Dermis blood vessel endothelial cell (primary cell): ENCODE measurements at regions not wholly inside any gene's neighbourhood (a gene's known extent, or its start where the extent isn't known, plus 50 kb on each side); places are given as distances from the start of the nearest gene placed in this dataset.
A peak's percentile ranks its signal among the peaks of the same experiment; 100 is the strongest.

Experiments used
- DNase-seq: peaks from one replicate; pipeline ENCODE4 v3.0.0; 2010

DNA sequence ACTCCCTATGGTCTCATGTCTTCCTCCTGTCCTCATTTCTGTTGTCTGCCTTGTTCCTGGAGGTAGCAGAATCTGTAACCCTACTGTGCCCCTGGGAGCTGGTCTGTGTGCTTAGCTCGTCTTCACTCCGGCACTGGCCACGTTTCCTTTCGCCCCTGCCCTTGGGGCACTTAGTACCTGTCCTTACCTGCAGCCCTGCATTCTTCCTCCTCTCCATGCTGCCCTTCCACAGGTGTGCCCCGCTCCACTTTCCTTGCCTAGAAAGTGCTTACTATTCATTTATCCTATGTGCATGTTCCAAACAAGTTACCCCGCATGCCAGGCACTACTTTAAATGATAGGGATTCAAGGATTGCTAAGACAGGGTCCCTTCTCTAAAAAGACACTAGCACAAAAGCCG, 199.9 kb upstream of the ZMIZ1 start:
- DNase-seq: no peak

- no peak for DNase-seq
These were observed 199.0 kb upstream of the ZMIZ1 start for GRCh38 chr10:78869508-78870454.

- DNase-seq: no peak
These were observed 198.3 kb upstream of the ZMIZ1 start for GRCh38 chr10:78870458-78870857.

- DNase-seq: no peak
These were observed 197.0 kb upstream of the ZMIZ1 start for GRCh38 chr10:78871796-78872195.

- DNase-seq: no peak
These were observed 195.4 kb upstream of the ZMIZ1 start for GRCh38 chr10:78873413-78873812.

- no peak for DNase-seq
These were observed 193.4 kb upstream of the ZMIZ1 start for GRCh38 chr10:78875331-78875877.

DNA sequence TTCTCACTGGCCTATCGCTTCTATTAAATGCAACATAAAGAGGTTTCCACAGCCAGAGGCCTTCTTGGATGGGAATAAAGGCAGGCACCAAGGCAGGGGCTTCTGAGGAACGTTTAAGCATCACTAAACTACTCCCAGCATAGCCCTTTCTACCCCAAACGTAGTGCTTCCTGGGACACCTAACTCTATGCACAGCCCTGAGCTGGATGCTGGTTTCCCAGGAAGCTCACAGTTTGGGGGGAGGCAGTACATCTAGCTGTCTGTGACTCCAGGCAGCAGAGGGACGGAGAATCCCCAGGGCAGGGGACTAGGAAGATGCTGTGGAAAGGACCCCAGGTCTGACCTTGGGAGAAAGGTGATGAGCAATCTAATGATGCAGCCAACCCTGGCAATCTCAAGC, 192.8 kb upstream of the ZMIZ1 start:
- DNase-seq: no peak

DNA sequence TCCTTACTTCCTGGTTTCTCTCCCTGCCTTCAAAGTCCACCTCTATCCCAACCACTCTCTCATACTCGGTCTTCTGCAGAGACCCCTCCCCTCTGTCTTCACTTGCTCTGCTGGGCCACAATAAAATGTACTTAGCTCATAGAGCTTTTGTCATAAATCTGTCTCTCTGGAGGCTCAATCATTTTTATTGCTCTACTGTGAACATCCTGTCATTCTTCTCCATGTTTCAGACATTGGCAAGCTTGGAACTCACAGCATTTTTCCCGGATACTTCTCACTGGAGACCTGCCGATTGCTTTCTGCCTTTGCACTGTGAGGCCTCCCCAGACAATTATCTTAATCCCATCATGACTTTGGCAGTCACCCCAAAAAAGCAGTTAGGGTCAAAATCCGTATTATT, 192.3 kb upstream of the ZMIZ1 start:
- peak; percentile 33 for DNase-seq

- DNase-seq: no peak
These were observed 189.1 kb upstream of the ZMIZ1 start for GRCh38 chr10:78879621-78880020.

- no peak for DNase-seq
These were observed 182.6 kb upstream of the ZMIZ1 start for GRCh38 chr10:78886129-78886528.

DNA sequence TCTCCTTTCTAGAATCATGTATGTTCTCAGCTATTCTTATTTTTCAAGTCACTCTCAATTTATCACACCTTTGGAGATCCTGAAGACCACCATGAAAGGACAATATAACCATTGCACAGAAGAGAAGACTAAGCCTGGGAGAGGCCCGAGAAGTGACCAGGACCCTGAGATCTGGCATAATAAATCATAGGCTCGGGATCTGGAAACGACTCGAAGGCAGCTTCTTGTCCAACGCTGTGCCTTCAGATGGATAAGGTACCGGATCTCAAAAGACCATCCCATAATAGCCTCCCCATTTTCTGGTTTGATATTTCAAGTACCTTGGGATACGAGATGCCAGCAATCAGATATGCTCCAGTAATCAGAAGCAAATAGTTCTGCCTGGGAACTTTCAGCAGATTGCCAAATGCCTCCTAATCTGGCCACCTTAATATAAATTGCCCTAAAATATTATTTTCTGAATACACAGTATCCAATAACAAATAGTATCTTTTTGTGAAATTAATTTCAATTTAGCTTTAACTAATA, 179.2 kb upstream of the ZMIZ1 start:
- DNase-seq: no peak

- no peak for DNase-seq
These were observed 178.3 kb upstream of the ZMIZ1 start for GRCh38 chr10:78890506-78890905.

- DNase-seq: no peak
These were observed 177.0 kb upstream of the ZMIZ1 start for GRCh38 chr10:78891741-78892140.

DNA sequence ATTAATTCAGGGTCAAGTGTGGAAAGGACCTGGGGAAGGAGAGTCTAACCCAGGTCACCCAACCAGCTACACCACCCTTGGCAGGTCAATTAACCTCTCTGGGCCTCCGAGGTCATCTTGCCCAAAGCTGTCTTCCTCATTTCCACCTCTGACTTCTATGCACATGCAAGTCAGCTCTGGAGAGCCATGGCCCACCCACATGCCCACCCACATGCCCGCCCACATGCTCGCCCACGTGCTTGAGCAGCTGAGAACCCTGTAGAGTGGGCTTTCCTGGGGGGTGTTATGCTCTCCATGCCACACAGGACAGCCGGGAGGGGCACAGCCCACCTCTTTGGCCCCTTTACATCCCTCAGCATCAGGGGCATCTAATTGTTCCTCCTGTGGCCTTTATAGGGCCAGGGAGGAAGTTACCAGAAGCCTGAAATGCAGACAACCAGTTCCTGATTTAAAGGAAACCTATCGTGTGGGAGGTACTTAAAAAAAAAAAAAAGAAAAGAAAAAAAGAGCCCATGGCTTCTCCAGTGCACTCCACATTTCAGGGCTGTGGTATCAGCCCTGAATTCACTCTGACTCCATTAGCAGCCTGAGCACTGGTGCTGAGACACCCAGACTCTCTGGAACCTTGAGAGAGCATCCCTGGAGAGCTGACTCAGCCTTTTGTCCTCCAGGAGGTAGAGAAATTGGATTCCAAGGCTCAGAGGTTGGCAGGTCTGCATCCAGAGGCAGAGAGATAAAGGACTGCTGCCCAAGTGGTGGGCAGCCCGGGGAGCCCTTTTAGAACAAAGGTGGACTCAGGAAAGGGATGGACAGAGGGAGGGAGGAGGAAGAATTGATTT, 176.2 kb upstream of the ZMIZ1 start:
- DNase-seq: no peak

DNA sequence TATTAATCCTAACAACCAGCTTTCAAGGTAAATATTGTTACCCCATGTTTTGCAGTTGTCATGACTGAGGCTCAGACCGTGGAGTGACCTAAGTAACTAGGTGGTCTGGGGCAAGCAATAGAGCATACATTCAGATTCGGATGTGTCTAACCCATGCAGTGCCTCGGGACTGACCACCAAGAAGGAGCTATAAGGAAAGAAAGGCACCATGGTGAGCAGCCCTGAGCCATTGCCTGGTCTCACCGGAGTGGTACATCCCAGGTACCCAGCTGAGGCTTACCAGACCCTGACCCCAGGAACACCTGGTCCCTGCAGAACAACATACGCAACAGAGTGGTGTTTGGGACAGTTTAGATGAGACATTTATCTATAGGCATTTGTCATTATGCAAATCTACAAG, 175.5 kb upstream of the ZMIZ1 start:
- no peak for DNase-seq

GRCh38 chr10:78894089-78894840, 174.5 kb upstream of the ZMIZ1 start:
- no peak for DNase-seq

DNA sequence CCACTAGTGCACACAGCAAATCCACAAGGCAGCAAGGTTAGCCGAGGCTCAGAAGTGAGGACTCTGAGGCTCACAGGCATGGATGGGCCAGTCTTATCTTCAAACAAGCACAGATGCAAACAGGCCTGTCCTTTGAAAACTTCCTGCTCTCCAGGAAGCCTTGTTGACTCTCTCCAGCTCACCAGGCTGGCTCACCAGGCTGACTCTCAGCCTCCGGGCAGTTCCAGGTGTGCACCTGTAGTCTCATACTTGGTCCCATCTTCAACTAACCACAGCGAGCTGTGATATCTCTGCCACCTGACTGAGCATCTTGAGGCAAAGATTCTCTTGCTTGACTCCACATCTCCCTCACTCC, 173.9 kb upstream of the ZMIZ1 start:
- DNase-seq: no peak

GRCh38 chr10:78895469-78895868, 173.3 kb upstream of the ZMIZ1 start:
- DNase-seq: no peak

GRCh38 chr10:78896159-78896928, 172.4 kb upstream of the ZMIZ1 start:
- DNase-seq: no peak

GRCh38 chr10:78898341-78899097, 170.2 kb upstream of the ZMIZ1 start:
- DNase-seq: no peak
